HepG2 (cell line): ENCODE measurements at regions not wholly inside any gene's neighbourhood (a gene's known extent, or its start where the extent isn't known, plus 50 kb on each side); places are given as distances from the start of the nearest gene placed in this dataset.

Source experiments
- ATAC-seq: fragments of 200-7000 bp; cut with Tn5 transposase; 3 replicates; pipeline ENCODE4 v1.9.1; 2020; ENCODE audit warnings: mild to moderate bottlenecking, moderate library complexity
- BruUV-seq: library from RNA; stranded (reverse); fragments of 400-500 nt; replicated peaks from 2 replicates; lab custom pipeline; 2021; lab: Mats Ljungman, UMichigan
- CTCF ChIA-PET: fragments of 300-600 bp; formaldehyde crosslinking; extraction: SDS; loops from one replicate; lab custom pipeline; 2021; ENCODE audit warnings: low total read pairs, inconsistent platforms, low intra/inter-chr PET ratio; lab: Yijun Ruan, JAX
- POLR2A ChIA-PET: fragments of 350-600 bp; sonication (Branson Sonifier 250); formaldehyde crosslinking; loops from one replicate; lab custom pipeline; 2020; ENCODE audit warnings: antibody characterized with exemption, inconsistent platforms; lab: Yijun Ruan, JAX
- DNase-seq: peaks from one replicate; pipeline ENCODE4 v3.0.0-alpha.2; 2015; ENCODE audit warnings: low spot score
- FAIRE-seq: peaks from 3 replicates; lab custom pipeline; 2011; peaks lifted over from hg19 to GRCh38; lab: Jason Lieb, UNC
- H2AFZ ChIP-seq: one replicate; pipeline ENCODE4 v1.6.1; 2011; ENCODE audit warnings: low read length, inconsistent platforms
- H3K27ac ChIP-seq: fragments of 300-600 bp; 3 replicates; pipeline ENCODE4 v1.8.0; 2011; ENCODE audit warnings: mixed run types, mild to moderate bottlenecking, mixed read lengths, low read length, inconsistent platforms; ENCODE audit not compliant: insufficient read depth; ENCODE audit errors: extremely low read length
- H3K27me3 ChIP-seq, 2 experiments: fragments of 200-600 bp in 1 of 2; 2 replicates in 1 of 2; 3 replicates in 1 of 2; pipeline versions ENCODE4 v1.6.0 to v1.8.0; 2011; ENCODE audit warnings: low read length in 2 of 2, mild to moderate bottlenecking in 2 of 2, moderate library complexity in 2 of 2, inconsistent platforms in 1 of 2; ENCODE audit not compliant: insufficient read depth in 2 of 2, control insufficient read depth in 1 of 2
- H3K36me3 ChIP-seq, 2 experiments: fragments of 200-600 bp in 1 of 2; replicated peaks in 1 of 2; 2 replicates in 1 of 2; 3 replicates in 1 of 2; pipeline versions ENCODE4 v1.5.1 to v1.8.0; 2011; ENCODE audit warnings: low read length in 2 of 2, inconsistent platforms in 1 of 2; ENCODE audit not compliant: insufficient read depth in 2 of 2, control insufficient read depth in 1 of 2
- H3K4me1 ChIP-seq: 2 replicates; pipeline ENCODE4 v1.5.1; 2012; ENCODE audit warnings: low read length, inconsistent platforms; ENCODE audit not compliant: insufficient read depth
- H3K4me2 ChIP-seq: 2 replicates; pipeline ENCODE4 v1.6.0; 2011; ENCODE audit warnings: low read depth, low read length, inconsistent platforms
- H3K4me3 ChIP-seq, 3 experiments: fragments of 200-600 bp in 1 of 3; sonication (generic), shearing (Covaris generic) in 1 of 3; replicated peaks in 1 of 3; 2 replicates each; pipeline ENCODE4 v1.5.1; 2011 to 2016; ENCODE audit warnings: low read length in 3 of 3, inconsistent platforms in 2 of 3, low read depth in 2 of 3, mild to moderate bottlenecking in 2 of 3, control low read depth in 1 of 3, mixed read lengths in 1 of 3; ENCODE audit not compliant: insufficient read depth in 1 of 3
- H3K79me2 ChIP-seq: one replicate; pipeline ENCODE4 v1.6.1; 2011; ENCODE audit warnings: low read length, inconsistent platforms; ENCODE audit not compliant: insufficient read depth
- H3K9ac ChIP-seq: 2 replicates; pipeline ENCODE4 v1.6.0; 2011; ENCODE audit warnings: mild to moderate bottlenecking, low read depth, low read length, inconsistent platforms; ENCODE audit not compliant: insufficient read depth
- H3K9me3 ChIP-seq: 2 replicates; pipeline ENCODE4 v1.5.1; 2012; ENCODE audit warnings: mild to moderate bottlenecking, low read length
- H4K20me1 ChIP-seq: 2 replicates; pipeline ENCODE4 v1.6.0; 2011; ENCODE audit warnings: inconsistent platforms, mild to moderate bottlenecking, low read length, moderate library complexity; ENCODE audit not compliant: insufficient read depth
- HDAC2 ChIP-seq: sonication (generic); formaldehyde crosslinking; IDR thresholded peaks from 2 replicates; pipeline ENCODE4 v1.4.0; 2020; ENCODE audit warnings: missing genetic modification reagents
- HNF4G ChIP-seq, 2 experiments: sonication (generic) in 1 of 2; formaldehyde crosslinking in 1 of 2; IDR thresholded peaks; 2 replicates each; pipeline versions ENCODE4 v1.4.0 to v1.6.1; 2011 to 2020; ENCODE audit warnings: borderline replicate concordance in 2 of 2, low read depth in 2 of 2, mild to moderate bottlenecking in 2 of 2, low read length in 1 of 2, missing genetic modification reagents in 1 of 2, moderate library complexity in 1 of 2
- MIXL1 ChIP-seq: IDR thresholded peaks from 2 replicates; pipeline ENCODE4 v1.6.1; 2016
- ZNF407 ChIP-seq: sonication (generic); formaldehyde crosslinking; IDR thresholded peaks from one replicate; pipeline ENCODE4 v1.5.1; 2020; ENCODE audit warnings: mild to moderate bottlenecking, missing genetic modification reagents; ENCODE audit errors: not compliant biosample characterization
- ZNF549 ChIP-seq: sonication (generic); formaldehyde crosslinking; IDR thresholded peaks from 2 replicates; pipeline ENCODE4 v1.5.0; 2020; ENCODE audit warnings: missing genetic modification reagents
- ZNF674 ChIP-seq: sonication (generic); formaldehyde crosslinking; IDR thresholded peaks from 2 replicates; pipeline ENCODE4 v1.5.0; 2020; ENCODE audit warnings: low read depth, mild to moderate bottlenecking, missing genetic modification reagents
- ZNF720 ChIP-seq: sonication (generic); formaldehyde crosslinking; IDR thresholded peaks from 2 replicates; pipeline ENCODE4 v1.4.0; 2020; ENCODE audit warnings: missing genetic modification reagents
- WGBS: methylation state at CpG from one replicate; pipeline ENCODE4 v1.1.6; 2017; ENCODE audit warnings: low lambda C conversion rate; 5-methylcytosine and 5-hydroxymethylcytosine counted together
- in situ Hi-C: cut with HindIII; loops from 2 replicates; pipeline ENCODE4 v1.10.0; 2017; ENCODE audit warnings: low pct_unique_long_range_greater_than_20kb; ENCODE audit not compliant: extremely low pct_ligation_motif_present
- intact Hi-C: fragments of 100-400 bp; cut with micrococcal nuclease; formaldehyde crosslinking; loops from one replicate; pipeline ENCODE4 v1.10.0; 2022; ENCODE audit not compliant: unreplicated experiment
- TF ChIP-seq, protein P1 (sequence below): sonication (generic); formaldehyde crosslinking; IDR thresholded peaks from 2 replicates; pipeline ENCODE4 v1.4.0; 2020; ENCODE audit warnings: mild to moderate bottlenecking, missing genetic modification reagents
- TF ChIP-seq, protein P2 (sequence below): sonication (generic); formaldehyde crosslinking; IDR thresholded peaks from 2 replicates; pipeline ENCODE4 v1.4.0; 2020; ENCODE audit warnings: missing genetic modification reagents, borderline replicate concordance

- in situ Hi-C loops (no loop called here), intact Hi-C loops (no loop called here)
- no peaks in the 10 kb centered on the region for H3K79me2 ChIP-seq
- no peak overlapping the region for H3K4me3 ChIP-seq
- no peak for DNase-seq
- no peaks in the 10 kb centered on the region for H3K4me1 ChIP-seq
- H3K27ac ChIP-seq: no peak overlapping the region
- no peaks in the 10 kb centered on the region for H3K9me3 ChIP-seq
- no peaks in the 10 kb centered on the region for H3K36me3 ChIP-seq
- no peak overlapping the region for H2AFZ ChIP-seq
- H3K9ac ChIP-seq: no peak overlapping the region
- no peak for FAIRE-seq
- no peak for ATAC-seq
- CTCF ChIA-PET: no interaction called here
- no peaks in the 10 kb centered on the region for H3K27me3 ChIP-seq
- no peaks in the 10 kb centered on the region for H4K20me1 ChIP-seq
- no peak overlapping the region for H3K4me2 ChIP-seq
- POLR2A ChIA-PET: no interaction called here
- 4% methylated on average over 2 of the region's 2 CpGs for WGBS
- no TSS peak for BruUV-seq
- TF ChIP-seq ZNF674 (CRISPR knock-in tag) (no peak), MIXL1 (CRISPR knock-in tag) (no peak), ZNF549 (CRISPR knock-in tag) (no peak), ZNF407 (CRISPR knock-in tag) (no peak), HNF4G (IDR thresholded peaks at IDR 0.05; ENCODE audit: borderline replicate concordance, low read depth, low read length) (no peak), HNF4G (CRISPR knock-in tag; IDR thresholded peaks at IDR 0.05; ENCODE audit: borderline replicate concordance, low read depth) (no peak), ZNF720 (CRISPR knock-in tag) (no peak), HDAC2 (CRISPR knock-in tag) (no peak)
- TF ChIP-seq, protein P1, sequence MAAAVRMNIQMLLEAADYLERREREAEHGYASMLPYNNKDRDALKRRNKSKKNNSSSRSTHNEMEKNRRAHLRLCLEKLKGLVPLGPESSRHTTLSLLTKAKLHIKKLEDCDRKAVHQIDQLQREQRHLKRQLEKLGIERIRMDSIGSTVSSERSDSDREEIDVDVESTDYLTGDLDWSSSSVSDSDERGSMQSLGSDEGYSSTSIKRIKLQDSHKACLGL (CRISPR knock-in tag): no peak
- TF ChIP-seq, protein P2, sequence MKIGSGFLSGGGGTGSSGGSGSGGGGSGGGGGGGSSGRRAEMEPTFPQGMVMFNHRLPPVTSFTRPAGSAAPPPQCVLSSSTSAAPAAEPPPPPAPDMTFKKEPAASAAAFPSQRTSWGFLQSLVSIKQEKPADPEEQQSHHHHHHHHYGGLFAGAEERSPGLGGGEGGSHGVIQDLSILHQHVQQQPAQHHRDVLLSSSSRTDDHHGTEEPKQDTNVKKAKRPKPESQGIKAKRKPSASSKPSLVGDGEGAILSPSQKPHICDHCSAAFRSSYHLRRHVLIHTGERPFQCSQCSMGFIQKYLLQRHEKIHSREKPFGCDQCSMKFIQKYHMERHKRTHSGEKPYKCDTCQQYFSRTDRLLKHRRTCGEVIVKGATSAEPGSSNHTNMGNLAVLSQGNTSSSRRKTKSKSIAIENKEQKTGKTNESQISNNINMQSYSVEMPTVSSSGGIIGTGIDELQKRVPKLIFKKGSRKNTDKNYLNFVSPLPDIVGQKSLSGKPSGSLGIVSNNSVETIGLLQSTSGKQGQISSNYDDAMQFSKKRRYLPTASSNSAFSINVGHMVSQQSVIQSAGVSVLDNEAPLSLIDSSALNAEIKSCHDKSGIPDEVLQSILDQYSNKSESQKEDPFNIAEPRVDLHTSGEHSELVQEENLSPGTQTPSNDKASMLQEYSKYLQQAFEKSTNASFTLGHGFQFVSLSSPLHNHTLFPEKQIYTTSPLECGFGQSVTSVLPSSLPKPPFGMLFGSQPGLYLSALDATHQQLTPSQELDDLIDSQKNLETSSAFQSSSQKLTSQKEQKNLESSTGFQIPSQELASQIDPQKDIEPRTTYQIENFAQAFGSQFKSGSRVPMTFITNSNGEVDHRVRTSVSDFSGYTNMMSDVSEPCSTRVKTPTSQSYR (CRISPR knock-in tag): no peak
These were observed 67.9 kb upstream of the CHSY3 start for GRCh38 chr5:129836321-129836720.
